A549 (cell line): ENCODE measurements at regions not wholly inside any gene's neighbourhood (a gene's known extent, or its start where the extent isn't known, plus 50 kb on each side); places are given as distances from the start of the nearest gene placed in this dataset.

Experiments used
- CHD2 ChIP-seq: fragments of 150-350 bp; IDR thresholded peaks from 2 replicates; pipeline ENCODE4 v1.6.1; 2014; ENCODE audit warnings: low read length; ENCODE audit not compliant: partially characterized antibody
- USF2 ChIP-seq: fragments of 450-650 bp; IDR thresholded peaks from 2 replicates; pipeline ENCODE4 v1.6.1; 2014; ENCODE audit warnings: antibody characterized with exemption

GRCh38 chr14:55846826-55847446 lies 266.9 kb downstream of the KTN1 start:
- TF ChIP-seq CHD2 (no peak), USF2 (no peak)
